ENCODE measurements at regions not wholly inside any gene's neighbourhood (a gene's known extent, or its start where the extent isn't known, plus 50 kb on each side); places are given as distances from the start of the nearest gene placed in this dataset.

- Histone ChIP-seq H3K9me3 (replicated peaks; ENCODE audit: control insufficient read depth, insufficient read depth, low read length) (no peaks in the 10 kb centered on the region), H3K79me2 (ENCODE audit: control insufficient read depth, insufficient read depth, low read length) (no peaks in the 10 kb centered on the region), H2AFZ (ENCODE audit: low read depth, low read length) (no peak overlapping the region), H3K4me1 (ENCODE audit: control insufficient read depth, extremely low read depth, insufficient read depth, low read length) (no peaks in the 10 kb centered on the region), H4K20me1 (replicated peaks; ENCODE audit: control insufficient read depth, extremely low read depth, insufficient read depth, low read length) (no peaks in the 10 kb centered on the region), H3K27ac (ENCODE audit: insufficient read depth, low read depth, low read length) (no peak overlapping the region), H3K27me3 (ENCODE audit: control insufficient read depth in 2 of 2, insufficient read depth in 2 of 2, low read length in 2 of 2) (no peaks in the 10 kb centered on the region), H3K9me1 (replicated peaks; ENCODE audit: control insufficient read depth, extremely low read depth, insufficient read depth, low read length) (no peaks in the 10 kb centered on the region), H3K36me3 (ENCODE audit: control insufficient read depth in 2 of 2, extremely low read depth in 1 of 2, insufficient read depth in 2 of 2, low read length in 2 of 2) (no peaks in the 10 kb centered on the region), H3K9ac (replicated peaks; ENCODE audit: extremely low read depth, insufficient read depth, low read length) (no peak overlapping the region), H3K4me3 (replicated peaks in 1 of 3; ENCODE audit: insufficient read depth in 1 of 3, low read depth in 1 of 3, low read length in 3 of 3) (no peak overlapping the region), H3K4me2 (ENCODE audit: insufficient read depth, low read length) (no peak overlapping the region)
- intact Hi-C loops (cut with micrococcal nuclease), result no loop called here
- no peak for DNase-seq (ENCODE audit: low read depth, low spot score)
- no peak for TF ChIP-seq JUN (IDR thresholded peaks at IDR 0.05; ENCODE audit: borderline replicate concordance, insufficient read depth, insufficient read length, low read depth)
- POLR2A ChIA-PET, result no interaction called here
- FAIRE-seq, result no peak
- dilution Hi-C loops (cut with MboI; ENCODE audit: extremely low pct_ligation_motif_present, low sequenced_read_pairs), result no loop called here
- CTCF ChIA-PET, result no interaction called here
- BruUV-seq (replicated peaks), result no TSS peak
Measured at GRCh38 chr4:83772685-83773084, 236.8 kb downstream of the GPAT3 start.

GRCh38 chr4:83771113-83771705, 235.3 kb downstream of the GPAT3 start:
- Histone ChIP-seq H3K27me3 (ENCODE audit: control insufficient read depth in 2 of 2, insufficient read depth in 2 of 2, low read length in 2 of 2) (no peaks in the 10 kb centered on the region), H3K4me2 (ENCODE audit: insufficient read depth, low read length) (no peak overlapping the region), H4K20me1 (replicated peaks; ENCODE audit: control insufficient read depth, extremely low read depth, insufficient read depth, low read length) (no peaks in the 10 kb centered on the region), H3K9ac (replicated peaks; ENCODE audit: extremely low read depth, insufficient read depth, low read length) (no peak overlapping the region), H3K79me2 (ENCODE audit: control insufficient read depth, insufficient read depth, low read length) (no peaks in the 10 kb centered on the region), H3K36me3 (ENCODE audit: control insufficient read depth in 2 of 2, extremely low read depth in 1 of 2, insufficient read depth in 2 of 2, low read length in 2 of 2) (no peaks in the 10 kb centered on the region), H3K9me3 (replicated peaks; ENCODE audit: control insufficient read depth, insufficient read depth, low read length) (no peaks in the 10 kb centered on the region), H2AFZ (ENCODE audit: low read depth, low read length) (no peak overlapping the region), H3K4me1 (ENCODE audit: control insufficient read depth, extremely low read depth, insufficient read depth, low read length) (no peaks in the 10 kb centered on the region), H3K27ac (ENCODE audit: insufficient read depth, low read depth, low read length) (no peak overlapping the region), H3K4me3 (replicated peaks in 1 of 3; ENCODE audit: insufficient read depth in 1 of 3, low read depth in 1 of 3, low read length in 3 of 3) (no peak overlapping the region), H3K9me1 (replicated peaks; ENCODE audit: control insufficient read depth, extremely low read depth, insufficient read depth, low read length) (no peaks in the 10 kb centered on the region)
- ChIA-PET CTCF (interaction anchor here (0.6 to 1.7 kb wide), 10 partner anchors 12 to 758 kb away, joined by 3 to 14 read pairs (median 4); no protein-coding TSS in a partner anchor), POLR2A (no interaction called here)
- DNase-seq (ENCODE audit: low read depth, low spot score), result peak; percentile 24
- FAIRE-seq, result peak; percentile 74
- TF ChIP-seq FOS (IDR thresholded peaks at IDR 0.05; ENCODE audit: borderline replicate concordance, insufficient read depth, low read length) (no peak), POLR2AphosphoS5 (IDR thresholded peaks at IDR 0.05; ENCODE audit: insufficient read depth, low read depth, low read length) (no peak), CTCF (IDR thresholded peaks at IDR 0.05; ENCODE audit: extremely low read depth in 1 of 2, insufficient read depth in 1 of 2, low read depth in 1 of 2, low read length in 2 of 2) (peak; percentile 28 to 53), MYC (IDR thresholded peaks at IDR 0.05; ENCODE audit: low read depth, low read length) (no peak), GATA2 (IDR thresholded peaks at IDR 0.05; ENCODE audit: insufficient read depth, insufficient read length, low read depth, low read length) (no peak), MAX (IDR thresholded peaks at IDR 0.05; ENCODE audit: insufficient read depth, insufficient read length) (no peak), POLR2A (IDR thresholded peaks at IDR 0.05; ENCODE audit: low read depth, low read length) (no peak), EZH2 (IDR thresholded peaks at IDR 0.05; ENCODE audit: borderline replicate concordance, low read depth, low read length, severe bottlenecking) (no peak)
- no TSS peak for BruUV-seq (replicated peaks)
- intact Hi-C loops (cut with micrococcal nuclease) (loop anchor here (1.0 kb wide), 2 partner anchors 486 to 733 kb away; no protein-coding TSS in a partner anchor), dilution Hi-C loops (cut with MboI; ENCODE audit: extremely low pct_ligation_motif_present, low sequenced_read_pairs) (no loop called here)
